HCT116 (cell line): ENCODE measurements at regions not wholly inside any gene's neighbourhood (a gene's known extent, or its start where the extent isn't known, plus 50 kb on each side); places are given as distances from the start of the nearest gene placed in this dataset.

Experiments
- ATAC-seq: fragments of 200-7000 bp; cut with Tn5 transposase; 2 replicates; pipeline ENCODE4 v1.9.1; 2020; ENCODE audit warnings: mild to moderate bottlenecking, moderate library complexity
- BruUV-seq: library from RNA; stranded (reverse); fragments of 400-500 nt; replicated peaks from 2 replicates; lab custom pipeline; 2021; lab: Mats Ljungman, UMichigan
- CTCF ChIA-PET: fragments of 300-600 bp; sonication (Branson Sonifier 250); formaldehyde crosslinking; loops from one replicate; lab custom pipeline; 2021; ENCODE audit warnings: antibody characterized with exemption; lab: Charles Lee
- POLR2A ChIA-PET: fragments of 300-600, 350-600 bp; sonication (Branson Sonifier 250); formaldehyde crosslinking; loops from one replicate; lab custom pipeline; 2021; ENCODE audit warnings: antibody characterized with exemption; lab: Charles Lee
- RAD21 ChIA-PET, 2 experiments: fragments of 300-600 bp; sonication (Branson Sonifier 250); formaldehyde crosslinking; loops; one replicate each; lab custom pipeline; 2023; ENCODE audit warnings: low total read pairs in 2 of 2; ENCODE audit not compliant: uncharacterized antibody in 2 of 2, unreplicated experiment in 2 of 2, low non-redundant PET in 1 of 2; lab: Charles Lee
- DNase-seq: peaks from one replicate; pipeline ENCODE4 v3.0.0-alpha.2; 2010; ENCODE audit warnings: low read depth, low spot score
- H2AFZ ChIP-seq: fragments of 200-600 bp; shearing (Covaris generic), sonication (generic); 2 replicates; pipeline ENCODE4 v1.6.1; 2017; ENCODE audit warnings: low read depth, mixed run types, mixed read lengths, antibody characterized with exemption, low read length; ENCODE audit not compliant: poor library complexity, severe bottlenecking
- H3K27ac ChIP-seq: 2 replicates; pipeline ENCODE4 v1.5.1; 2012; ENCODE audit warnings: low read depth, low read length
- H3K27me3 ChIP-seq: fragments of 200-600 bp; sonication (generic); 2 replicates; pipeline ENCODE4 v1.6.1; 2016; ENCODE audit warnings: mixed run types, low read length, mixed read lengths; ENCODE audit not compliant: insufficient read depth
- H3K36me3 ChIP-seq, 2 experiments: fragments of 200-500 bp in 1 of 2; fragments of 200-600 bp in 1 of 2; sonication (Bioruptor generic) in 1 of 2; sonication (generic) in 1 of 2; 2 replicates each; pipeline versions ENCODE4 v1.5.1 to v1.6.1; 2014 to 2016; ENCODE audit warnings: low read length in 2 of 2, inconsistent platforms in 1 of 2, mixed read lengths in 1 of 2, mixed run types in 1 of 2; ENCODE audit not compliant: insufficient read depth in 2 of 2, control insufficient read depth in 1 of 2
- H3K4me1 ChIP-seq, 2 experiments: fragments of 200-600 bp in 1 of 2; sonication (generic) in 1 of 2; 2 replicates each; pipeline versions ENCODE4 v1.5.1 to v1.6.1; 2012 to 2017; ENCODE audit warnings: low read length in 2 of 2, inconsistent platforms in 1 of 2, mild to moderate bottlenecking in 1 of 2, mixed read lengths in 1 of 2, mixed run types in 1 of 2, moderate library complexity in 1 of 2; ENCODE audit not compliant: insufficient read depth in 2 of 2, control insufficient read depth in 1 of 2
- H3K4me2 ChIP-seq: fragments of 200-600 bp; sonication (generic); 2 replicates; pipeline ENCODE4 v1.6.1; 2017; ENCODE audit warnings: mixed run types, low read length, mixed read lengths
- H3K4me3 ChIP-seq, 2 experiments: fragments of 200-600 bp in 1 of 2; sonication (generic) in 1 of 2; replicated peaks in 1 of 2; 2 replicates each; pipeline ENCODE4 v1.5.1; 2011 to 2016; ENCODE audit warnings: low read length in 2 of 2, control low read depth in 1 of 2, low read depth in 1 of 2, mild to moderate bottlenecking in 1 of 2, mixed read lengths in 1 of 2, mixed run types in 1 of 2
- H3K79me2 ChIP-seq: fragments of 200-600 bp; sonication (generic); 2 replicates; pipeline ENCODE4 v1.6.1; 2017; ENCODE audit warnings: mild to moderate bottlenecking, mixed run types, low read length, moderate library complexity, mixed read lengths; ENCODE audit not compliant: insufficient read depth
- H3K9ac ChIP-seq: fragments of 200-600 bp; sonication (generic); 2 replicates; pipeline ENCODE4 v1.6.1; 2016; ENCODE audit warnings: low read length, mixed read lengths
- H3K9me2 ChIP-seq: fragments of 200-600 bp; sonication (generic), shearing (Covaris generic); 2 replicates; pipeline ENCODE4 v1.6.1; 2017; ENCODE audit warnings: mixed run types, mild to moderate bottlenecking, moderate library complexity; ENCODE audit not compliant: insufficient read depth
- H3K9me3 ChIP-seq, 2 experiments: fragments of 200-500 bp in 1 of 2; fragments of 200-600 bp in 1 of 2; sonication (Bioruptor generic) in 1 of 2; sonication (generic) in 1 of 2; 2 replicates each; pipeline ENCODE4 v1.6.1; 2014 to 2017; ENCODE audit warnings: low read length in 2 of 2, mixed read lengths in 2 of 2, inconsistent platforms in 1 of 2, low read depth in 1 of 2, mild to moderate bottlenecking in 1 of 2, mixed run types in 1 of 2, moderate library complexity in 1 of 2; ENCODE audit not compliant: control insufficient read depth in 1 of 2, insufficient read depth in 1 of 2
- H4K20me1 ChIP-seq: fragments of 200-600 bp; sonication (generic), shearing (Covaris generic); 2 replicates; pipeline ENCODE4 v1.6.1; 2017; ENCODE audit warnings: mixed run types, mild to moderate bottlenecking, moderate library complexity; ENCODE audit not compliant: insufficient read depth
- CBX3 ChIP-seq: IDR thresholded peaks from 2 replicates; pipeline ENCODE4 v1.6.1; 2012; ENCODE audit warnings: low read depth
- CEBPB ChIP-seq: IDR thresholded peaks from 2 replicates; pipeline ENCODE4 v1.6.1; 2012; ENCODE audit warnings: low read depth
- EGR1 ChIP-seq: IDR thresholded peaks from 2 replicates; pipeline ENCODE4 v1.6.1; 2012; ENCODE audit warnings: low read depth
- ELF1 ChIP-seq: IDR thresholded peaks from 2 replicates; pipeline ENCODE4 v1.6.1; 2012; ENCODE audit warnings: low read depth, borderline replicate concordance
- FOSL1 ChIP-seq: IDR thresholded peaks from 2 replicates; pipeline ENCODE4 v1.6.1; 2012; ENCODE audit warnings: low read depth
- JUND ChIP-seq: IDR thresholded peaks from 2 replicates; pipeline ENCODE4 v1.6.1; 2012
- POLR2A ChIP-seq: IDR thresholded peaks from 2 replicates; pipeline ENCODE4 v1.7.0; 2011; ENCODE audit warnings: borderline replicate concordance; ENCODE audit not compliant: insufficient read depth, insufficient read length; ENCODE audit errors: extremely low read depth
- POLR2AphosphoS5 ChIP-seq: IDR thresholded peaks from 2 replicates; pipeline ENCODE4 v1.6.1; 2011; ENCODE audit warnings: mild to moderate bottlenecking, low read depth, low read length, moderate library complexity
- RAD21 ChIP-seq: IDR thresholded peaks from 2 replicates; pipeline ENCODE4 v1.6.1; 2012; ENCODE audit warnings: low read depth, mild to moderate bottlenecking
- SIN3A ChIP-seq: IDR thresholded peaks from 2 replicates; pipeline ENCODE4 v1.6.1; 2012; ENCODE audit warnings: low read depth
- SP1 ChIP-seq: IDR thresholded peaks from 2 replicates; pipeline ENCODE4 v1.6.1; 2012; ENCODE audit warnings: low read depth
- SRF ChIP-seq: IDR thresholded peaks from 2 replicates; pipeline ENCODE4 v1.6.1; 2012; ENCODE audit warnings: low read depth
- TCF7L2 ChIP-seq: IDR thresholded peaks from 2 replicates; pipeline ENCODE4 v1.7.0; 2011; ENCODE audit warnings: borderline replicate concordance, inconsistent platforms; ENCODE audit not compliant: insufficient read depth, insufficient read length; ENCODE audit errors: extremely low read depth
- ZBTB33 ChIP-seq: IDR thresholded peaks from 2 replicates; pipeline ENCODE4 v1.6.1; 2011; ENCODE audit warnings: mild to moderate bottlenecking, low read length, moderate library complexity; ENCODE audit not compliant: insufficient replicate concordance; ENCODE audit errors: extremely low read depth
- ZFX ChIP-seq: fragments of 450-650 bp; IDR thresholded peaks from 2 replicates; pipeline ENCODE4 v1.6.1; 2017
- ZNF274 ChIP-seq: fragments of 200-500 bp; sonication (Bioruptor generic); IDR thresholded peaks from 2 replicates; pipeline ENCODE4 v1.6.1; 2014; ENCODE audit warnings: mild to moderate bottlenecking, low read depth, low read length, inconsistent platforms
- intact Hi-C: fragments of 100-400 bp; cut with micrococcal nuclease; formaldehyde crosslinking; loops from 2 replicates; pipeline ENCODE4 v1.10.0; 2022
- TF ChIP-seq, protein P1 (sequence below): IDR thresholded peaks from 2 replicates; pipeline ENCODE4 v1.6.1; 2012; ENCODE audit warnings: low read depth
- TF ChIP-seq, protein P2 (sequence below): IDR thresholded peaks from 2 replicates; pipeline ENCODE4 v1.6.1; 2012
- TF ChIP-seq, protein P3 (sequence below): IDR thresholded peaks from 2 replicates; pipeline ENCODE4 v1.6.1; 2012

- TF ChIP-seq, protein P1, sequence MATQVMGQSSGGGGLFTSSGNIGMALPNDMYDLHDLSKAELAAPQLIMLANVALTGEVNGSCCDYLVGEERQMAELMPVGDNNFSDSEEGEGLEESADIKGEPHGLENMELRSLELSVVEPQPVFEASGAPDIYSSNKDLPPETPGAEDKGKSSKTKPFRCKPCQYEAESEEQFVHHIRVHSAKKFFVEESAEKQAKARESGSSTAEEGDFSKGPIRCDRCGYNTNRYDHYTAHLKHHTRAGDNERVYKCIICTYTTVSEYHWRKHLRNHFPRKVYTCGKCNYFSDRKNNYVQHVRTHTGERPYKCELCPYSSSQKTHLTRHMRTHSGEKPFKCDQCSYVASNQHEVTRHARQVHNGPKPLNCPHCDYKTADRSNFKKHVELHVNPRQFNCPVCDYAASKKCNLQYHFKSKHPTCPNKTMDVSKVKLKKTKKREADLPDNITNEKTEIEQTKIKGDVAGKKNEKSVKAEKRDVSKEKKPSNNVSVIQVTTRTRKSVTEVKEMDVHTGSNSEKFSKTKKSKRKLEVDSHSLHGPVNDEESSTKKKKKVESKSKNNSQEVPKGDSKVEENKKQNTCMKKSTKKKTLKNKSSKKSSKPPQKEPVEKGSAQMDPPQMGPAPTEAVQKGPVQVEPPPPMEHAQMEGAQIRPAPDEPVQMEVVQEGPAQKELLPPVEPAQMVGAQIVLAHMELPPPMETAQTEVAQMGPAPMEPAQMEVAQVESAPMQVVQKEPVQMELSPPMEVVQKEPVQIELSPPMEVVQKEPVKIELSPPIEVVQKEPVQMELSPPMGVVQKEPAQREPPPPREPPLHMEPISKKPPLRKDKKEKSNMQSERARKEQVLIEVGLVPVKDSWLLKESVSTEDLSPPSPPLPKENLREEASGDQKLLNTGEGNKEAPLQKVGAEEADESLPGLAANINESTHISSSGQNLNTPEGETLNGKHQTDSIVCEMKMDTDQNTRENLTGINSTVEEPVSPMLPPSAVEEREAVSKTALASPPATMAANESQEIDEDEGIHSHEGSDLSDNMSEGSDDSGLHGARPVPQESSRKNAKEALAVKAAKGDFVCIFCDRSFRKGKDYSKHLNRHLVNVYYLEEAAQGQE, result no peak
- TF ChIP-seq RAD21 (no peak), SP1 (no peak)
Measured at GRCh38 chr14:53744857-53745256, 211.8 kb downstream of the BMP4 start (continued).

- ChIA-PET POLR2A (no interaction called here), CTCF (no interaction called here), RAD21 (no interaction called here)
- Histone ChIP-seq H3K9me2 (no peaks in the 10 kb centered on the region), H3K36me3 (no peaks in the 10 kb centered on the region), H3K4me3 (no peak overlapping the region), H4K20me1 (no peaks in the 10 kb centered on the region), H3K4me1 (peaks cover 7 to 21% of the 10 kb centered on the region in 2 experiments), H3K27ac (no peak overlapping the region; the same call in 1 of the 2 replicates), H3K79me2 (no peaks in the 10 kb centered on the region), H3K4me2 (no peak overlapping the region), H3K9me3 (no peaks in the 10 kb centered on the region), H3K27me3 (no peaks in the 10 kb centered on the region), H2AFZ (no peak overlapping the region), H3K9ac (no peak overlapping the region)
- ATAC-seq (no peak), DNase-seq (no peak)
- BruUV-seq, result no TSS peak
- TF ChIP-seq CBX3, result no peak
- no peak for TF ChIP-seq ZBTB33
- TF ChIP-seq EGR1, result no peak
- TF ChIP-seq ZFX, result no peak
- no peak for TF ChIP-seq SP1
- TF ChIP-seq, protein P2, sequence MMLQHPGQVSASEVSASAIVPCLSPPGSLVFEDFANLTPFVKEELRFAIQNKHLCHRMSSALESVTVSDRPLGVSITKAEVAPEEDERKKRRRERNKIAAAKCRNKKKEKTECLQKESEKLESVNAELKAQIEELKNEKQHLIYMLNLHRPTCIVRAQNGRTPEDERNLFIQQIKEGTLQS, result no peak
- no peak for TF ChIP-seq SRF
- TF ChIP-seq POLR2A, result no peak
- no peak for TF ChIP-seq POLR2AphosphoS5
- TF ChIP-seq FOSL1, result no peak
- TF ChIP-seq SIN3A, result no peak
- TF ChIP-seq ELF1, result no peak
- no peak for TF ChIP-seq JUND
- no peak for TF ChIP-seq RAD21
- no peak for TF ChIP-seq CEBPB
- TF ChIP-seq, protein P3, sequence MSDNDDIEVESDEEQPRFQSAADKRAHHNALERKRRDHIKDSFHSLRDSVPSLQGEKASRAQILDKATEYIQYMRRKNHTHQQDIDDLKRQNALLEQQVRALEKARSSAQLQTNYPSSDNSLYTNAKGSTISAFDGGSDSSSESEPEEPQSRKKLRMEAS, result no peak
- no peak for TF ChIP-seq ZNF274
- no peak for TF ChIP-seq TCF7L2
- intact Hi-C loops, result no loop called here
Measured at GRCh38 chr14:53743371-53743770, 213.3 kb downstream of the BMP4 start.
